Type B pancreatic cell (in vitro differentiated cells): ENCODE measurements at regions not wholly inside any gene's neighbourhood (a gene's known extent, or its start where the extent isn't known, plus 50 kb on each side); places are given as distances from the start of the nearest gene placed in this dataset.
"Not testable (repeated sequence)": the region's sequence is repeated elsewhere in the genome, so short reads cannot be mapped to it uniquely, and the experiment has no call there.

Experiments used
- DNase-seq: peaks from one replicate; pipeline ENCODE4 v3.0.0; 2021; ENCODE audit warnings: mixed read lengths; ENCODE audit not compliant: unreplicated experiment; ENCODE audit errors: extremely low spot score
- H3K27ac Mint-ChIP-seq: 2 replicates; pipeline ENCODE4 v1.8.0; 2021; ENCODE audit warnings: mild to moderate bottlenecking, mixed read lengths
- H3K27me3 Mint-ChIP-seq: 2 replicates; pipeline ENCODE4 v1.8.0; 2021; ENCODE audit warnings: mixed read lengths
- H3K36me3 Mint-ChIP-seq: 2 replicates; pipeline ENCODE4 v1.8.0; 2021; ENCODE audit warnings: mixed read lengths
- H3K4me1 Mint-ChIP-seq: one replicate; pipeline ENCODE4 v1.8.0; 2021; ENCODE audit warnings: mixed read lengths; ENCODE audit not compliant: unreplicated experiment
- H3K4me3 Mint-ChIP-seq: 2 replicates; pipeline ENCODE4 v1.8.0; 2021; ENCODE audit warnings: mild to moderate bottlenecking, mixed read lengths
- H3K9me3 Mint-ChIP-seq: 2 replicates; pipeline ENCODE4 v1.8.0; 2021; ENCODE audit warnings: mixed read lengths
- CTCF ChIP-seq: fragments of 200-600 bp; sonication (generic); conservative IDR thresholded peaks from 2 replicates; pipeline ENCODE4 v1.5.0; 2021; ENCODE audit warnings: antibody characterized with exemption, mild to moderate bottlenecking

GRCh38 chr5:104326966-104327365 is 764.4 kb upstream of the NUDT12 start:
- H3K36me3 Mint-ChIP-seq, result no peaks in the 10 kb centered on the region
- no peaks in the 10 kb centered on the region for H3K4me1 Mint-ChIP-seq
- H3K4me3 Mint-ChIP-seq, result no peak overlapping the region
- peaks cover 4% of the 10 kb centered on the region for H3K9me3 Mint-ChIP-seq
- no peak for TF ChIP-seq CTCF
- no peak for DNase-seq
- no peak overlapping the region for H3K27ac Mint-ChIP-seq
- no peaks in the 10 kb centered on the region for H3K27me3 Mint-ChIP-seq

- no peaks in the 10 kb centered on the region for H3K36me3 Mint-ChIP-seq
- no peaks in the 10 kb centered on the region for H3K4me1 Mint-ChIP-seq
- H3K4me3 Mint-ChIP-seq, result no peak overlapping the region
- no peak for TF ChIP-seq CTCF
- H3K27ac Mint-ChIP-seq, result no peak overlapping the region
- no peaks in the 10 kb centered on the region for H3K9me3 Mint-ChIP-seq
- H3K27me3 Mint-ChIP-seq, result no peaks in the 10 kb centered on the region
- no peak for DNase-seq
These were observed 762.8 kb upstream of the NUDT12 start for GRCh38 chr5:104325356-104325755.

GRCh38 chr5:104316676-104317075 is 754.1 kb upstream of the NUDT12 start:
- not testable (repeated sequence) for H3K4me3 Mint-ChIP-seq, H3K27me3 Mint-ChIP-seq, DNase-seq, H3K36me3 Mint-ChIP-seq, H3K9me3 Mint-ChIP-seq, H3K4me1 Mint-ChIP-seq
- peak overlapping the region; percentile 69 for H3K27ac Mint-ChIP-seq

- H3K9me3 Mint-ChIP-seq, result peaks cover 5% of the 10 kb centered on the region
- DNase-seq, result no peak
- H3K4me1 Mint-ChIP-seq, result no peaks in the 10 kb centered on the region
- no peak overlapping the region for H3K27ac Mint-ChIP-seq
- H3K27me3 Mint-ChIP-seq, result no peaks in the 10 kb centered on the region
- H3K36me3 Mint-ChIP-seq, result no peaks in the 10 kb centered on the region
- H3K4me3 Mint-ChIP-seq, result no peak overlapping the region
- TF ChIP-seq CTCF, result no peak
These were observed 749.9 kb upstream of the NUDT12 start for GRCh38 chr5:104312481-104312880.

GRCh38 chr5:104305602-104306001 is 743.0 kb upstream of the NUDT12 start:
- DNase-seq, result no peak
- TF ChIP-seq CTCF, result no peak
- Mint-ChIP-seq H3K4me1 (peaks cover 4% of the 10 kb centered on the region), H3K4me3 (no peak overlapping the region), H3K27ac (no peak overlapping the region), H3K9me3 (no peaks in the 10 kb centered on the region), H3K27me3 (no peaks in the 10 kb centered on the region), H3K36me3 (no peaks in the 10 kb centered on the region)

- no peak for TF ChIP-seq CTCF
- Mint-ChIP-seq H3K36me3 (no peaks in the 10 kb centered on the region), H3K9me3 (peaks cover 9% of the 10 kb centered on the region), H3K27me3 (no peaks in the 10 kb centered on the region), H3K4me1 (peaks cover 4% of the 10 kb centered on the region), H3K4me3 (no peak overlapping the region), H3K27ac (no peak overlapping the region)
- no peak for DNase-seq
These were observed 737.6 kb upstream of the NUDT12 start for GRCh38 chr5:104299998-104300706.
